ENCODE measurements at regions not wholly inside any gene's neighbourhood (a gene's known extent, or its start where the extent isn't known, plus 50 kb on each side); places are given as distances from the start of the nearest gene placed in this dataset.

DNA sequence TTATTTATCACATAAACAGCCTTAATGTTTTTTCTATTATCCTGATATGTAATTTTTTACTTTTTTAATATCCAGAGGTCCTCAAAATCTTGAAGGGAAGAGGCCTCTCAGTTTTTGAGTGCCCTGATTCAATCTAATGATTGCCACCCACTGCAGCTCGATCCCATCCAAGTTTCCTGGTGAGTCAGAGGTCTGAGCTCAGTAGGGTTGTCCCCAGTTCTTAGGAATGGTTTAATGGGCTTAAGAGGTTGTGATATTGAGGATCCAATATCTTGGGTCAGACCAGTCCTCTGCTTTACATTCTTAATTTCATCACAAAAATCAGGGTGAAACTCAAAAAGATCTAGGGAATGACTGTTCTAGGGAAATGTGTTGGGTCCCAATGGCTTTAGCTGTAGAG lies 238.5 kb downstream of the NSUN3 start:
- Histone ChIP-seq H3K4me2 (ENCODE audit: low read length) (no peak overlapping the region), H3K9me3 (ENCODE audit: insufficient read depth, low read length) (no peaks in the 10 kb centered on the region), H3K27ac (ENCODE audit: low read length) (no peak overlapping the region), H3K79me2 (ENCODE audit: low read length) (no peaks in the 10 kb centered on the region), H3K36me3 (replicated peaks; ENCODE audit: low read depth, low read length) (no peaks in the 10 kb centered on the region), H3K27me3 (ENCODE audit: low read depth, low read length) (no peaks in the 10 kb centered on the region), H3K9ac (ENCODE audit: low read length) (no peak overlapping the region), H4K20me1 (ENCODE audit: insufficient read depth, low read length) (no peaks in the 10 kb centered on the region), H3K4me3 (ENCODE audit: low read length) (no peak overlapping the region), H2AFZ (ENCODE audit: low read depth, low read length) (no peak overlapping the region), H3K4me1 (ENCODE audit: low read length) (no peaks in the 10 kb centered on the region)
- TF ChIP-seq, protein P1, sequence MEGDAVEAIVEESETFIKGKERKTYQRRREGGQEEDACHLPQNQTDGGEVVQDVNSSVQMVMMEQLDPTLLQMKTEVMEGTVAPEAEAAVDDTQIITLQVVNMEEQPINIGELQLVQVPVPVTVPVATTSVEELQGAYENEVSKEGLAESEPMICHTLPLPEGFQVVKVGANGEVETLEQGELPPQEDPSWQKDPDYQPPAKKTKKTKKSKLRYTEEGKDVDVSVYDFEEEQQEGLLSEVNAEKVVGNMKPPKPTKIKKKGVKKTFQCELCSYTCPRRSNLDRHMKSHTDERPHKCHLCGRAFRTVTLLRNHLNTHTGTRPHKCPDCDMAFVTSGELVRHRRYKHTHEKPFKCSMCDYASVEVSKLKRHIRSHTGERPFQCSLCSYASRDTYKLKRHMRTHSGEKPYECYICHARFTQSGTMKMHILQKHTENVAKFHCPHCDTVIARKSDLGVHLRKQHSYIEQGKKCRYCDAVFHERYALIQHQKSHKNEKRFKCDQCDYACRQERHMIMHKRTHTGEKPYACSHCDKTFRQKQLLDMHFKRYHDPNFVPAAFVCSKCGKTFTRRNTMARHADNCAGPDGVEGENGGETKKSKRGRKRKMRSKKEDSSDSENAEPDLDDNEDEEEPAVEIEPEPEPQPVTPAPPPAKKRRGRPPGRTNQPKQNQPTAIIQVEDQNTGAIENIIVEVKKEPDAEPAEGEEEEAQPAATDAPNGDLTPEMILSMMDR (IDR thresholded peaks at IDR 0.05; ENCODE audit: low read depth, low read length): no peak
- no peak for TF ChIP-seq EZH2phosphoT487 (IDR thresholded peaks at IDR 0.05; ENCODE audit: low read depth)

GRCh38 chr3:94303266-94303665 lies 240.4 kb downstream of the NSUN3 start:
- Histone ChIP-seq H4K20me1 (ENCODE audit: insufficient read depth, low read length) (no peaks in the 10 kb centered on the region), H3K79me2 (ENCODE audit: low read length) (no peaks in the 10 kb centered on the region), H3K9ac (ENCODE audit: low read length) (no peak overlapping the region), H3K4me1 (ENCODE audit: low read length) (no peaks in the 10 kb centered on the region), H2AFZ (ENCODE audit: low read depth, low read length) (no peak overlapping the region), H3K27ac (ENCODE audit: low read length) (no peak overlapping the region), H3K36me3 (replicated peaks; ENCODE audit: low read depth, low read length) (no peaks in the 10 kb centered on the region), H3K4me3 (ENCODE audit: low read length) (no peak overlapping the region), H3K9me3 (ENCODE audit: insufficient read depth, low read length) (no peaks in the 10 kb centered on the region), H3K27me3 (ENCODE audit: low read depth, low read length) (no peaks in the 10 kb centered on the region), H3K4me2 (ENCODE audit: low read length) (no peak overlapping the region)
- TF ChIP-seq, protein P1 (IDR thresholded peaks at IDR 0.05; ENCODE audit: low read depth, low read length): no peak
- no peak for TF ChIP-seq EZH2phosphoT487 (IDR thresholded peaks at IDR 0.05; ENCODE audit: low read depth)

GRCh38 chr3:94303897-94304296 lies 241.0 kb downstream of the NSUN3 start:
- no peaks in the 10 kb centered on the region for H3K9me3 ChIP-seq (ENCODE audit: insufficient read depth, low read length)
- no peaks in the 10 kb centered on the region for H3K4me1 ChIP-seq (ENCODE audit: low read length)
- H2AFZ ChIP-seq (ENCODE audit: low read depth, low read length): no peak overlapping the region
- no peaks in the 10 kb centered on the region for H3K27me3 ChIP-seq (ENCODE audit: low read depth, low read length)
- no peaks in the 10 kb centered on the region for H3K36me3 ChIP-seq (replicated peaks; ENCODE audit: low read depth, low read length)
- no peaks in the 10 kb centered on the region for H3K79me2 ChIP-seq (ENCODE audit: low read length)
- no peak overlapping the region for H3K4me2 ChIP-seq (ENCODE audit: low read length)
- H3K27ac ChIP-seq (ENCODE audit: low read length): no peak overlapping the region
- H3K4me3 ChIP-seq (ENCODE audit: low read length): no peak overlapping the region
- H3K9ac ChIP-seq (ENCODE audit: low read length): no peak overlapping the region
- no peak for TF ChIP-seq EZH2phosphoT487 (IDR thresholded peaks at IDR 0.05; ENCODE audit: low read depth)
- TF ChIP-seq, protein P1 (IDR thresholded peaks at IDR 0.05; ENCODE audit: low read depth, low read length): peak; percentile 47
- H4K20me1 ChIP-seq (ENCODE audit: insufficient read depth, low read length): no peaks in the 10 kb centered on the region

DNA sequence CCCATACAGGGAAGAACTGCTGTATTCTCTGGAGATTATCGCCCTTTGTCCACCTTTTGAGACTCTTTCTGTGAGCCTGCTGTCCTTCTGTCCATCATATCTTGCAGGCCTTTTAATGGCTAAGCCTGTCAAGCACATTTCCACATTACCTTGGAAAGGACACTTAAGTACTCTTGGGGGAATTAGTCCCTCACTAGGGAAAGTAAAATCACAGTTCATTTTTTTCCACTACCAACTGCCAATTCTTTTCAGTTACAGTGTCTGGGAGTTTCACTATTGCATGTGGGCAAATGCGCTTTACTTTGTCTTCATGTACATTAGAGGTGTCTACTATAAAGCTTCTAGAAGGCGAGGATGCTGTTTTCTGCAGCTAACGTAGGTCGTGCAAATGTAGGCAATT lies 242.1 kb downstream of the NSUN3 start:
- no peak overlapping the region for H3K4me2 ChIP-seq (ENCODE audit: low read length)
- H3K27me3 ChIP-seq (ENCODE audit: low read depth, low read length): no peaks in the 10 kb centered on the region
- no peaks in the 10 kb centered on the region for H3K9me3 ChIP-seq (ENCODE audit: insufficient read depth, low read length)
- H3K9ac ChIP-seq (ENCODE audit: low read length): no peak overlapping the region
- H3K4me1 ChIP-seq (ENCODE audit: low read length): no peaks in the 10 kb centered on the region
- no peak overlapping the region for H3K27ac ChIP-seq (ENCODE audit: low read length)
- no peaks in the 10 kb centered on the region for H3K79me2 ChIP-seq (ENCODE audit: low read length)
- TF ChIP-seq, protein P1 (IDR thresholded peaks at IDR 0.05; ENCODE audit: low read depth, low read length): no peak
- TF ChIP-seq EZH2phosphoT487 (IDR thresholded peaks at IDR 0.05; ENCODE audit: low read depth): no peak
- H4K20me1 ChIP-seq (ENCODE audit: insufficient read depth, low read length): no peaks in the 10 kb centered on the region
- no peak overlapping the region for H2AFZ ChIP-seq (ENCODE audit: low read depth, low read length)
- no peak overlapping the region for H3K4me3 ChIP-seq (ENCODE audit: low read length)
- H3K36me3 ChIP-seq (replicated peaks; ENCODE audit: low read depth, low read length): no peaks in the 10 kb centered on the region
